GM12878 (cell line): ENCODE measurements at regions not wholly inside any gene's neighbourhood (a gene's known extent, or its start where the extent isn't known, plus 50 kb on each side); places are given as distances from the start of the nearest gene placed in this dataset.

ENCODE experiments used
- ATAC-seq: fragments of 200-7000 bp; cut with Tn5 transposase; 3 replicates; pipeline ENCODE4 v1.9.1; 2020; ENCODE audit warnings: mild to moderate bottlenecking, moderate library complexity
- BruUV-seq: library from RNA; stranded (reverse); fragments of 400-500 nt; replicated peaks from 2 replicates; lab custom pipeline; 2021; lab: Mats Ljungman, UMichigan
- CTCF ChIA-PET: fragments of 300-600 bp; sonication (Branson Sonifier 250); formaldehyde crosslinking; extraction: SDS; loops from one replicate; lab custom pipeline; 2021; ENCODE audit warnings: inconsistent platforms; lab: Yijun Ruan, JAX
- POLR2A ChIA-PET: fragments of 350-600 bp; formaldehyde crosslinking; extraction: SDS; loops from one replicate; lab custom pipeline; 2021; ENCODE audit warnings: inconsistent platforms; lab: Charles Lee
- RAD21 ChIA-PET: fragments of 300-600 bp; sonication (Branson Sonifier 250); formaldehyde crosslinking; loops from one replicate; lab custom pipeline; 2023; ENCODE audit warnings: antibody characterized with exemption; ENCODE audit not compliant: unreplicated experiment; lab: Charles Lee
- SMC1A ChIA-PET: fragments of 300-600 bp; sonication (Branson Sonifier 250); formaldehyde crosslinking; loops from one replicate; lab custom pipeline; 2023; ENCODE audit not compliant: unreplicated experiment, uncharacterized antibody; lab: Charles Lee
- DNase-seq: peaks from one replicate; pipeline ENCODE4 v3.0.0-alpha.2; 2011; ENCODE audit warnings: low read depth, low spot score
- FAIRE-seq: peaks from 3 replicates; lab custom pipeline; 2011; peaks lifted over from hg19 to GRCh38; lab: Jason Lieb, UNC
- H2AFZ ChIP-seq: 2 replicates; pipeline ENCODE4 v1.6.0; 2011; ENCODE audit warnings: low read depth, low read length, control low read depth; ENCODE audit not compliant: control insufficient read depth
- H3K27ac ChIP-seq: 2 replicates; pipeline ENCODE4 v1.5.1; 2011; ENCODE audit warnings: control low read depth; ENCODE audit not compliant: control insufficient read depth, insufficient read depth
- H3K27me3 ChIP-seq, 2 experiments: replicated peaks in 1 of 2; 2 replicates each; pipeline versions ENCODE4 v1.6.0 to v1.6.1; 2011; ENCODE audit warnings: low read length in 1 of 2; ENCODE audit not compliant: control insufficient read depth in 2 of 2, insufficient read depth in 2 of 2
- H3K36me3 ChIP-seq, 2 experiments: 2 replicates each; pipeline ENCODE4 v1.5.1; 2011; ENCODE audit warnings: low read length in 1 of 2; ENCODE audit not compliant: control insufficient read depth in 2 of 2, insufficient read depth in 2 of 2
- H3K4me1 ChIP-seq: 2 replicates; pipeline ENCODE4 v1.6.1; 2011; ENCODE audit warnings: mild to moderate bottlenecking, low read length, moderate library complexity, mixed read lengths; ENCODE audit not compliant: control insufficient read depth, insufficient read depth
- H3K4me2 ChIP-seq: 2 replicates; pipeline ENCODE4 v1.6.0; 2011; ENCODE audit warnings: control low read depth; ENCODE audit not compliant: control insufficient read depth, insufficient read depth
- H3K4me3 ChIP-seq: fragments of 200-600 bp; sonication (generic); 2 replicates; pipeline ENCODE4 v1.5.1; 2016
- H3K79me2 ChIP-seq: 2 replicates; pipeline ENCODE4 v1.6.0; 2011; ENCODE audit warnings: low read length; ENCODE audit not compliant: control insufficient read depth, insufficient read depth
- H3K9ac ChIP-seq: 2 replicates; pipeline ENCODE4 v1.8.0; 2011; ENCODE audit warnings: low read length, control low read depth, mixed read lengths; ENCODE audit not compliant: control insufficient read depth, insufficient read depth
- H3K9me3 ChIP-seq: replicated peaks from 3 replicates; pipeline ENCODE4 v1.5.1; 2011; ENCODE audit warnings: mild to moderate bottlenecking, low read length; ENCODE audit not compliant: control insufficient read depth, insufficient read depth
- H4K20me1 ChIP-seq: 2 replicates; pipeline ENCODE4 v1.6.0; 2011; ENCODE audit not compliant: control insufficient read depth, insufficient read depth
- BCL11A ChIP-seq: IDR thresholded peaks from 2 replicates; pipeline ENCODE4 v1.6.1; 2011; ENCODE audit warnings: low read depth, low read length
- KLF5 ChIP-seq: fragments of 450-650 bp; IDR thresholded peaks from 2 replicates; pipeline ENCODE4 v1.6.1; 2014; ENCODE audit warnings: mild to moderate bottlenecking; ENCODE audit not compliant: partially characterized antibody
- MTA2 ChIP-seq: fragments of 450-650 bp; IDR thresholded peaks from 2 replicates; pipeline ENCODE4 v1.6.1; 2016; ENCODE audit warnings: low read depth, mild to moderate bottlenecking, moderate library complexity
- NKRF ChIP-seq: fragments of 450-650 bp; conservative IDR thresholded peaks from 2 replicates; pipeline ENCODE4 v1.6.1; 2017; ENCODE audit warnings: mild to moderate bottlenecking, moderate library complexity
- PKNOX1 ChIP-seq: fragments of 450-650 bp; IDR thresholded peaks from 2 replicates; pipeline ENCODE4 v1.6.1; 2016; ENCODE audit warnings: mild to moderate bottlenecking
- POLR2A ChIP-seq: IDR thresholded peaks from 2 replicates; pipeline ENCODE4 v1.6.1; 2011; ENCODE audit warnings: low read depth, mild to moderate bottlenecking, low read length
- ZNF24 ChIP-seq: fragments of 450-650 bp; IDR thresholded peaks from 2 replicates; pipeline ENCODE4 v1.6.1; 2017; ENCODE audit warnings: antibody characterized with exemption, mild to moderate bottlenecking
- ZNF274 ChIP-seq: IDR thresholded peaks from one replicate; pipeline ENCODE4 v1.8.0; 2011; ENCODE audit not compliant: insufficient read length, insufficient read depth
- WGBS: methylation state at CpG from one replicate; pipeline ENCODE4 v1.1.6; 2016; ENCODE audit warnings: low lambda C conversion rate; ENCODE audit not compliant: insufficient replicate concordance, insufficient coverage; ENCODE audit errors: missing lambda C conversion rate; 5-methylcytosine and 5-hydroxymethylcytosine counted together
- in situ Hi-C: fragments of 300-500 bp; cut with MboI; formaldehyde crosslinking; loops from 9 replicates; pipeline ENCODE4 v1.14.3; 2018; ENCODE audit warnings: mixed read lengths
- intact Hi-C: fragments of 100-400 bp; cut with micrococcal nuclease; formaldehyde crosslinking; loops from one replicate; pipeline ENCODE4 v1.14.2; 2022; ENCODE audit not compliant: unreplicated experiment

- in situ Hi-C loops, result no loop called here
Observed at GRCh38 chr7:33771422-33771821, 133.9 kb upstream of the BMPER start.

More at GRCh38 chr7:33771422-33771821, 133.9 kb upstream of the BMPER start:
- ChIA-PET SMC1A (interaction anchor here (1.2 kb wide), 1 partner anchor 14 kb away, joined by 3 read pairs; no protein-coding TSS in a partner anchor), RAD21 (no interaction called here), CTCF (no interaction called here), POLR2A (no interaction called here)
- intact Hi-C loops, result no loop called here
- Histone ChIP-seq H3K9ac (no peak overlapping the region), H3K27me3 (no peaks in the 10 kb centered on the region), H3K9me3 (no peaks in the 10 kb centered on the region), H3K4me1 (no peaks in the 10 kb centered on the region), H2AFZ (no peak overlapping the region)
- BruUV-seq, result no TSS peak
- TF ChIP-seq NKRF (no peak), MTA2 (no peak), POLR2A (no peak), ZNF274 (no peak), BCL11A (no peak), PKNOX1 (no peak), KLF5 (no peak), ZNF24 (no peak)
- TF ChIP-seq, all 136 proteins: peak for 0
- no peak overlapping the region for H3K27ac ChIP-seq
- H3K4me3 ChIP-seq, result no peak overlapping the region
- no peaks in the 10 kb centered on the region for H4K20me1 ChIP-seq
- no peaks in the 10 kb centered on the region for H3K36me3 ChIP-seq
- DNase-seq (no peak), FAIRE-seq (no peak), ATAC-seq (no peak)
- no peaks in the 10 kb centered on the region for H3K79me2 ChIP-seq
- WGBS, result 31% methylated on average over 3 of the region's 3 CpGs
- H3K4me2 ChIP-seq, result no peak overlapping the region
